Activated CD4-positive, alpha-beta T cell treated with anti-CD3 and anti-CD28 coated beads, Interleukin-2, amount 10 ng/mL, durations not matched to agents 7 days and 5 days (primary cell): ENCODE measurements at regions not wholly inside any gene's neighbourhood (a gene's known extent, or its start where the extent isn't known, plus 50 kb on each side); places are given as distances from the start of the nearest gene placed in this dataset.

Experiments
- CTCF ChIA-PET: fragments of 350-600 bp; sonication (Branson Sonifier 250); formaldehyde crosslinking; loops from one replicate; lab custom pipeline; 2021; ENCODE audit warnings: antibody characterized with exemption; lab: Charles Lee
- POLR2A ChIA-PET: fragments of 350-600 bp; sonication (Branson Sonifier 250); formaldehyde crosslinking; loops from one replicate; lab custom pipeline; 2021; ENCODE audit warnings: antibody characterized with exemption; lab: Charles Lee
- DNase-seq: peaks from one replicate; pipeline ENCODE4 v3.0.0-alpha.2; 2020
- H3K27ac Mint-ChIP-seq: one replicate; pipeline ENCODE4 v1.8.0; 2021; ENCODE audit warnings: mild to moderate bottlenecking, moderate library complexity, mixed read lengths
- H3K27me3 Mint-ChIP-seq: one replicate; pipeline ENCODE4 v1.8.0; 2021; ENCODE audit warnings: mixed read lengths
- H3K36me3 Mint-ChIP-seq: one replicate; pipeline ENCODE4 v1.8.0; 2021; ENCODE audit warnings: low read depth, mixed read lengths
- H3K4me1 Mint-ChIP-seq: one replicate; pipeline ENCODE4 v1.8.0; 2021; ENCODE audit warnings: mixed read lengths
- H3K4me3 Mint-ChIP-seq: one replicate; pipeline ENCODE4 v1.8.0; 2021; ENCODE audit warnings: mild to moderate bottlenecking, moderate library complexity, mixed read lengths
- H3K9me3 Mint-ChIP-seq: one replicate; pipeline ENCODE4 v1.8.0; 2021; ENCODE audit warnings: mixed read lengths

DNA sequence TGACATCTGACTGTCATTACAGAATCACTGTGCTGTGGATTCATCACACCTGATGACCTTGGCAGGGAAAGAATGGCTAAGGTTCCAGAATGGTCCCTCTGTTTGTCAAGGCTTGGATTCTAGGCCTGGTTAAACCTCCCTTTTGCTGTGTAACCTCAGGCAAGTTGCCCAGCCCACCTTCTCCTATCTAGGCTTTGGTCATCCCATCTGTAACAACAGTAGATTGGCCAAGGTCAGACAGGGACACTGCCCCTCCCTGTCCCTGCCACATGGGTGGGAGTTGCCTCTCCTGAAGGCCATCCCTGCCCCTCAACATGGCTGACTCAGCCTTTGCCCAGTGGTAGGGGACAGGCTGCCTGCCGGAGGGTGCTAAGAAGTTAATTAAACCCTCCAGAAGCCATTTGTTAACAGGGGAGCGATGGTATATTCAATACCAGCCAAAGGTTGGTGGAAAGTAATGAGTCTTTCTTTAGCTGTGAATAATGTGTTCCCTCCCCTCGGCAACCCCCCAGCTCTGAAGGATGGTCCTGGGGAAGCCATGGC is 149.8 kb upstream of the PCBD1 start:
- H3K4me1 Mint-ChIP-seq: no peaks in the 10 kb centered on the region
- H3K27me3 Mint-ChIP-seq: no peaks in the 10 kb centered on the region
- no peaks in the 10 kb centered on the region for H3K36me3 Mint-ChIP-seq
- no peak for DNase-seq
- H3K27ac Mint-ChIP-seq: no peak overlapping the region
- H3K9me3 Mint-ChIP-seq: no peaks in the 10 kb centered on the region
- ChIA-PET POLR2A (interaction anchor here (0.7 kb wide), 1 partner anchor 199 kb away, joined by 3 read pairs; no protein-coding TSS in a partner anchor), CTCF (no interaction called here)
- H3K4me3 Mint-ChIP-seq: no peak overlapping the region

GRCh38 chr10:71038921-71039320 is 150.6 kb upstream of the PCBD1 start:
- Mint-ChIP-seq H3K4me3 (no peak overlapping the region), H3K9me3 (no peaks in the 10 kb centered on the region), H3K27ac (no peak overlapping the region), H3K27me3 (no peaks in the 10 kb centered on the region), H3K4me1 (no peaks in the 10 kb centered on the region), H3K36me3 (no peaks in the 10 kb centered on the region)
- POLR2A ChIA-PET: interaction anchor here (0.7 kb wide), 1 partner anchor 199 kb away, joined by 3 read pairs; no protein-coding TSS in a partner anchor
- DNase-seq: no peak
- CTCF ChIA-PET: no interaction called here

DNA sequence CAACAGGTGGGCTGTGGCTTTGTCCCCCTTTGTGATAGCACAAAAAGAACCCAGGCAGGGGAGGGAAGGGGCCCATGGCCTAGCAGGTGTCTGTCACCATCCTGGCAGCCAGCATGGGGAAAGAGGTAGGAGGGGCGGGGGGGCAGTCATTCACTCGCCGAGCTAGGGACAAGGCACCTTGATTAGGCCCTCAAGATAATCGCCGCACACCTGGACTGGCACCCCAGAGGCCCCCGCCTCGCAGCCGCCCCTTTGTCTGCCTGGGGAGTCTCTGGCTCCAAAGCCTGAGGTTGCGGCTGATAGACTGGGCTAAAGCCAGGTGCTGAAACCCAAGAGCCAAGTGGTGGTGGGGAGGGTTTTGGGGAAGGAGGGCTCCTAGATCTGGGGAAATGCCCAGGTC is 151.2 kb upstream of the PCBD1 start:
- ChIA-PET CTCF (no interaction called here), POLR2A (no interaction called here)
- Mint-ChIP-seq H3K27ac (no peak overlapping the region), H3K36me3 (no peaks in the 10 kb centered on the region), H3K9me3 (no peaks in the 10 kb centered on the region), H3K4me1 (no peaks in the 10 kb centered on the region), H3K4me3 (no peak overlapping the region), H3K27me3 (no peaks in the 10 kb centered on the region)
- DNase-seq: no peak

GRCh38 chr10:71040343-71040742 is 152.0 kb upstream of the PCBD1 start:
- POLR2A ChIA-PET: no interaction called here
- Mint-ChIP-seq H3K36me3 (no peaks in the 10 kb centered on the region), H3K9me3 (no peaks in the 10 kb centered on the region), H3K4me3 (no peak overlapping the region), H3K4me1 (no peaks in the 10 kb centered on the region), H3K27me3 (no peaks in the 10 kb centered on the region), H3K27ac (no peak overlapping the region)
- CTCF ChIA-PET: no interaction called here
- DNase-seq: no peak

GRCh38 chr10:71040846-71041605 is 152.7 kb upstream of the PCBD1 start:
- H3K4me3 Mint-ChIP-seq: no peak overlapping the region
- ChIA-PET CTCF (interaction anchor here (0.6 kb wide), 1 partner anchor 263 kb away, joined by 3 read pairs; no protein-coding TSS in a partner anchor), POLR2A (no interaction called here)
- DNase-seq: no peak
- H3K27me3 Mint-ChIP-seq: no peaks in the 10 kb centered on the region
- H3K9me3 Mint-ChIP-seq: no peaks in the 10 kb centered on the region
- no peak overlapping the region for H3K27ac Mint-ChIP-seq
- H3K36me3 Mint-ChIP-seq: no peaks in the 10 kb centered on the region
- no peaks in the 10 kb centered on the region for H3K4me1 Mint-ChIP-seq

- ChIA-PET CTCF (no interaction called here), POLR2A (no interaction called here)
- Mint-ChIP-seq H3K27me3 (no peaks in the 10 kb centered on the region), H3K27ac (no peak overlapping the region), H3K36me3 (no peaks in the 10 kb centered on the region), H3K4me1 (no peaks in the 10 kb centered on the region), H3K9me3 (no peaks in the 10 kb centered on the region), H3K4me3 (no peak overlapping the region)
- DNase-seq: no peak
Observed at GRCh38 chr10:71042216-71042615, 153.9 kb upstream of the PCBD1 start.

- Mint-ChIP-seq H3K27ac (no peak overlapping the region), H3K4me3 (no peak overlapping the region), H3K4me1 (no peaks in the 10 kb centered on the region), H3K9me3 (no peaks in the 10 kb centered on the region), H3K27me3 (no peaks in the 10 kb centered on the region), H3K36me3 (no peaks in the 10 kb centered on the region)
- DNase-seq: no peak
- ChIA-PET POLR2A (no interaction called here), CTCF (no interaction called here)
Observed at GRCh38 chr10:71042699-71043098, 154.3 kb upstream of the PCBD1 start.

GRCh38 chr10:71043858-71044257 is 155.5 kb upstream of the PCBD1 start:
- no peaks in the 10 kb centered on the region for H3K4me1 Mint-ChIP-seq
- no peak overlapping the region for H3K27ac Mint-ChIP-seq
- no peaks in the 10 kb centered on the region for H3K9me3 Mint-ChIP-seq
- H3K27me3 Mint-ChIP-seq: no peaks in the 10 kb centered on the region
- POLR2A ChIA-PET: no interaction called here
- no peak for DNase-seq
- no peaks in the 10 kb centered on the region for H3K36me3 Mint-ChIP-seq
- CTCF ChIA-PET: no interaction called here
- no peak overlapping the region for H3K4me3 Mint-ChIP-seq

DNA sequence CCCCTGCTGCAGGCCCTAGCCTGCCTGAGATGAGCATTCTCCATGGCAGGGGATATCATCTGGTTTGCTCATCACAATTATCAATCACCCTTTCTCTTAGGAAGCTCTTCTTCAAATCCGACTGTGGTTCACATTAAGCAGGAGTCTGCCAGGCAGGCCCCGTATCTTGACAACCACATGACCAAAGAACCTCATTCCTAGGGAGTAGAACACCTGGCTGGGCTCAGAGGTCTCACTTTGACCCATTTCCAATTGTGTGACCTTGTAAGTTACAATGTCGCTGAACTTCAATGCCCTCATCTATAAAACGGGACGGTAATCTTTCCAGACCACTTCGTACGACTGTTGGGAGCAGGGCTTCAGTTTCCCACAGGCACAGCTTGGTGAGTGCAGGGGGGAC is 156.4 kb upstream of the PCBD1 start:
- ChIA-PET POLR2A (no interaction called here), CTCF (no interaction called here)
- H3K9me3 Mint-ChIP-seq: no peaks in the 10 kb centered on the region
- no peak for DNase-seq
- no peak overlapping the region for H3K4me3 Mint-ChIP-seq
- no peaks in the 10 kb centered on the region for H3K4me1 Mint-ChIP-seq
- no peaks in the 10 kb centered on the region for H3K27me3 Mint-ChIP-seq
- H3K27ac Mint-ChIP-seq: no peak overlapping the region
- no peaks in the 10 kb centered on the region for H3K36me3 Mint-ChIP-seq

- no peaks in the 10 kb centered on the region for H3K27me3 Mint-ChIP-seq
- POLR2A ChIA-PET: no interaction called here
- H3K27ac Mint-ChIP-seq: no peak overlapping the region
- H3K9me3 Mint-ChIP-seq: no peaks in the 10 kb centered on the region
- H3K36me3 Mint-ChIP-seq: no peaks in the 10 kb centered on the region
- no peaks in the 10 kb centered on the region for H3K4me1 Mint-ChIP-seq
- H3K4me3 Mint-ChIP-seq: no peak overlapping the region
- DNase-seq: no peak
- CTCF ChIA-PET: interaction anchor here (1.4 kb wide), 1 partner anchor 18 kb away, joined by 4 read pairs; no protein-coding TSS in a partner anchor
Observed at GRCh38 chr10:71045204-71045809, 156.9 kb upstream of the PCBD1 start.

- ChIA-PET POLR2A (no interaction called here), CTCF (interaction anchor here (1.4 kb wide), 1 partner anchor 17 kb away, joined by 4 read pairs; no protein-coding TSS in a partner anchor)
- Mint-ChIP-seq H3K27me3 (no peaks in the 10 kb centered on the region), H3K4me1 (no peaks in the 10 kb centered on the region), H3K27ac (no peak overlapping the region), H3K36me3 (no peaks in the 10 kb centered on the region), H3K9me3 (no peaks in the 10 kb centered on the region), H3K4me3 (no peak overlapping the region)
- DNase-seq: no peak
Observed at GRCh38 chr10:71045936-71046335, 157.6 kb upstream of the PCBD1 start.

GRCh38 chr10:71046747-71047146 is 158.4 kb upstream of the PCBD1 start:
- POLR2A ChIA-PET: no interaction called here

DNA sequence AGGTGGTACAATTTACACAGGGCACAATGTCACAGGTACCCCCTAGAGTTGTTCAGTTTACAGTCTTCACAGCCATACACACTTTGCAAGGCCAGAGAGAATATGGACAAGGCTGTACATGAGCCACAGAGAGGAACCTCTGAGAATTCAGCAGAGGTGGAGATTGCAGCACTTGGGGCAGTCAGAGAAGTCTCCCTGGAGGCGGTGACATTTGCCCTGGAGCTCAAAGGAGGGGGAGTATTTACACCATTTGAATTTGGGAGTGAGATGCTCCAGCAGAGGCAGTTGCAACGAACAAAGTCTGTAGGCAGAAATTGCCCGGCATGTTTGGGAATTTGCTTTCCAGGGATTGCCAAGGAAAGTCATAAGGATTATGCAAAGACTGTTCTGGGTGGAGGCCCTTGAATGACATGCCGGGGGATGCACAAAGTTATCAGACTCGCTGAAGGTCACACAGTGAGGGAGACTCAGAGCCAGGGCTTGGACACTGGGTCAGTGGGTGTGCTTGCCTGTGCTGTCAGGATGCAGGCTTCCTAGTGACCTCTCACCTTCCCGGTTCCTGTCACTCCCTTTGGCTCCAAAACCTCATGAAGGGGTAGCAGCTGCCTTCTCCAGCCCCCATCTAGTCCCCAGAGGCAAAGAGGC is 160.7 kb upstream of the PCBD1 start:
- CTCF ChIA-PET: no interaction called here
- Mint-ChIP-seq H3K4me3 (no peak overlapping the region), H3K36me3 (no peaks in the 10 kb centered on the region), H3K27ac (no peak overlapping the region), H3K9me3 (no peaks in the 10 kb centered on the region), H3K27me3 (no peaks in the 10 kb centered on the region), H3K4me1 (no peaks in the 10 kb centered on the region)
- POLR2A ChIA-PET: no interaction called here
- no peak for DNase-seq

More at GRCh38 chr10:71046747-71047146, 158.4 kb upstream of the PCBD1 start:
- CTCF ChIA-PET: interaction anchor here (1.4 kb wide), 1 partner anchor 17 kb away, joined by 4 read pairs; no protein-coding TSS in a partner anchor
- Mint-ChIP-seq H3K4me3 (no peak overlapping the region), H3K9me3 (no peaks in the 10 kb centered on the region), H3K36me3 (no peaks in the 10 kb centered on the region), H3K4me1 (no peaks in the 10 kb centered on the region), H3K27ac (no peak overlapping the region), H3K27me3 (no peaks in the 10 kb centered on the region)
- no peak for DNase-seq
